ENCODE measurements at regions not wholly inside any gene's neighbourhood (a gene's known extent, or its start where the extent isn't known, plus 50 kb on each side); places are given as distances from the start of the nearest gene placed in this dataset.

- no peak for TF ChIP-seq CTCF (IDR thresholded peaks at IDR 0.05; ENCODE audit: extremely low read depth in 1 of 2, insufficient read depth in 1 of 2, low read depth in 1 of 2, low read length in 2 of 2)
- TF ChIP-seq POLR2AphosphoS5 (IDR thresholded peaks at IDR 0.05; ENCODE audit: insufficient read depth, low read depth, low read length) = no peak
- no peak for TF ChIP-seq MAX (IDR thresholded peaks at IDR 0.05; ENCODE audit: insufficient read depth, insufficient read length)
- no peak for TF ChIP-seq GATA2 (IDR thresholded peaks at IDR 0.05; ENCODE audit: insufficient read depth, insufficient read length, low read depth, low read length)
Measured at GRCh38 chr7:70857793-70858545, 274.0 kb upstream of the GALNT17 start.
